H9 (cell line): ENCODE measurements at regions not wholly inside any gene's neighbourhood (a gene's known extent, or its start where the extent isn't known, plus 50 kb on each side); places are given as distances from the start of the nearest gene placed in this dataset.

ENCODE experiments used
- DNase-seq: peaks from one replicate; pipeline ENCODE4 v3.0.0-alpha.2; 2017
- H2AFZ ChIP-seq: one replicate; pipeline ENCODE4 v1.6.1; 2013; ENCODE audit warnings: mild to moderate bottlenecking, low read length, control low read depth, moderate library complexity
- H2AK5ac ChIP-seq: 2 replicates; pipeline ENCODE4 v1.6.1; 2013; ENCODE audit warnings: low read length, control low read depth, mixed read lengths; ENCODE audit not compliant: insufficient read length
- H2BK120ac ChIP-seq: one replicate; pipeline ENCODE4 v1.6.1; 2013; ENCODE audit warnings: low read depth, mild to moderate bottlenecking, low read length, control low read depth, inconsistent platforms; ENCODE audit not compliant: poor library complexity, severe bottlenecking
- H2BK12ac ChIP-seq: 2 replicates; pipeline ENCODE4 v1.6.1; 2013; ENCODE audit warnings: low read length, control low read depth, mixed read lengths, low read depth; ENCODE audit not compliant: insufficient read length
- H2BK15ac ChIP-seq: 2 replicates; pipeline ENCODE4 v1.6.1; 2013; ENCODE audit warnings: low read depth, low read length, control low read depth
- H2BK20ac ChIP-seq: one replicate; pipeline ENCODE4 v1.6.1; 2013; ENCODE audit warnings: low read depth, mild to moderate bottlenecking, low read length, control low read depth, inconsistent platforms; ENCODE audit not compliant: poor library complexity, severe bottlenecking
- H2BK5ac ChIP-seq: 2 replicates; pipeline ENCODE4 v1.6.1; 2013; ENCODE audit warnings: low read length, control low read depth, mixed read lengths; ENCODE audit not compliant: insufficient read length
- H3K14ac ChIP-seq: 2 replicates; pipeline ENCODE4 v1.6.1; 2013; ENCODE audit warnings: low read length, control low read depth; ENCODE audit not compliant: insufficient read depth
- H3K18ac ChIP-seq: 2 replicates; pipeline ENCODE4 v1.6.1; 2013; ENCODE audit warnings: low read depth, mild to moderate bottlenecking, mixed read lengths, low read length, control low read depth; ENCODE audit not compliant: insufficient read length
- H3K23ac ChIP-seq: 2 replicates; pipeline ENCODE4 v1.6.1; 2013; ENCODE audit warnings: low read length, control low read depth, mixed read lengths, low read depth; ENCODE audit not compliant: insufficient read length
- H3K23me2 ChIP-seq: 2 replicates; pipeline ENCODE4 v1.6.1; 2013; ENCODE audit warnings: low read depth, mild to moderate bottlenecking, mixed read lengths, low read length, control low read depth; ENCODE audit not compliant: insufficient read length, poor library complexity, severe bottlenecking
- H3K27ac ChIP-seq: 2 replicates; pipeline ENCODE4 v1.5.1; 2013; ENCODE audit warnings: low read length, control low read depth, mixed read lengths, low read depth; ENCODE audit not compliant: insufficient read length
- H3K27me3 ChIP-seq: 2 replicates; pipeline ENCODE4 v1.6.1; 2013; ENCODE audit warnings: low read length, control low read depth, inconsistent platforms; ENCODE audit not compliant: insufficient read depth
- H3K4ac ChIP-seq: 2 replicates; pipeline ENCODE4 v1.6.1; 2013; ENCODE audit warnings: low read depth, mild to moderate bottlenecking, control low read depth, inconsistent platforms, low read length, moderate library complexity
- H3K4me1 ChIP-seq: 2 replicates; pipeline ENCODE4 v1.6.1; 2013; ENCODE audit warnings: low read length, control low read depth, inconsistent platforms; ENCODE audit not compliant: insufficient read depth
- H3K4me2 ChIP-seq: 2 replicates; pipeline ENCODE4 v1.6.1; 2013; ENCODE audit warnings: low read length, control low read depth, mixed read lengths; ENCODE audit not compliant: insufficient read length, insufficient read depth
- H3K56ac ChIP-seq: 2 replicates; pipeline ENCODE4 v1.6.1; 2013; ENCODE audit warnings: low read depth, mild to moderate bottlenecking, mixed read lengths, low read length, control low read depth; ENCODE audit not compliant: insufficient read length
- H3K79me1 ChIP-seq: 2 replicates; pipeline ENCODE4 v1.6.1; 2013; ENCODE audit warnings: low read depth, mild to moderate bottlenecking, moderate library complexity, low read length, control low read depth, inconsistent platforms; ENCODE audit not compliant: insufficient read depth, poor library complexity, severe bottlenecking
- H3K79me2 ChIP-seq: 2 replicates; pipeline ENCODE4 v1.6.1; 2013; ENCODE audit warnings: low read length, control low read depth, inconsistent platforms; ENCODE audit not compliant: insufficient read depth
- H3K9ac ChIP-seq: 2 replicates; pipeline ENCODE4 v1.6.1; 2013; ENCODE audit warnings: low read length, control low read depth, mixed read lengths; ENCODE audit not compliant: insufficient read length; ENCODE audit errors: extremely low read depth
- H3K9me3 ChIP-seq: one replicate; pipeline ENCODE4 v1.6.1; 2013; ENCODE audit warnings: low read depth, low read length, inconsistent platforms; ENCODE audit not compliant: control insufficient read depth
- H3T11ph ChIP-seq: one replicate; pipeline ENCODE4 v1.6.1; 2013; ENCODE audit warnings: mild to moderate bottlenecking, low read length, control low read depth, inconsistent platforms
- H4K20me1 ChIP-seq: one replicate; pipeline ENCODE4 v1.6.1; 2013; ENCODE audit not compliant: control insufficient read depth, insufficient read length, insufficient read depth
- H4K5ac ChIP-seq: 2 replicates; pipeline ENCODE4 v1.6.1; 2013; ENCODE audit warnings: low read depth, mild to moderate bottlenecking, mixed read lengths, low read length, control low read depth; ENCODE audit not compliant: insufficient read length
- H4K8ac ChIP-seq: replicated peaks from 2 replicates; pipeline ENCODE4 v1.6.1; 2013; ENCODE audit warnings: low read length, control low read depth, mixed read lengths, low read depth; ENCODE audit not compliant: insufficient read length
- H4K91ac ChIP-seq: 2 replicates; pipeline ENCODE4 v1.6.1; 2013; ENCODE audit warnings: low read depth, mild to moderate bottlenecking, moderate library complexity, mixed read lengths, low read length, control low read depth; ENCODE audit not compliant: insufficient read length
- H3K27ac Mint-ChIP-seq, 3 experiments: 2 replicates in 2 of 3; 3 replicates in 1 of 3; pipeline ENCODE4 v1.8.0; 2020 to 2021; ENCODE audit warnings: mixed read lengths in 3 of 3, mild to moderate bottlenecking in 1 of 3, moderate library complexity in 1 of 3
- H3K27me3 Mint-ChIP-seq: 2 replicates; pipeline ENCODE4 v1.8.0; 2021; ENCODE audit warnings: low read depth, mild to moderate bottlenecking, moderate library complexity, mixed read lengths
- H3K36me3 Mint-ChIP-seq, 3 experiments: 2 replicates in 2 of 3; 3 replicates in 1 of 3; pipeline ENCODE4 v1.8.0; 2020 to 2021; ENCODE audit warnings: low read depth in 3 of 3, mixed read lengths in 3 of 3; ENCODE audit not compliant: insufficient read depth in 1 of 3
- H3K4me1 Mint-ChIP-seq, 2 experiments: 2 replicates each; pipeline ENCODE4 v1.8.0; 2020; ENCODE audit warnings: mixed read lengths in 2 of 2
- H3K4me3 Mint-ChIP-seq, 2 experiments: 2 replicates in 1 of 2; 3 replicates in 1 of 2; pipeline ENCODE4 v1.8.0; 2020 to 2021; ENCODE audit warnings: mild to moderate bottlenecking in 2 of 2, mixed read lengths in 2 of 2, moderate library complexity in 1 of 2
- H3K9me3 Mint-ChIP-seq, 2 experiments: 2 replicates in 1 of 2; 3 replicates in 1 of 2; pipeline ENCODE4 v1.8.0; 2020; ENCODE audit warnings: mild to moderate bottlenecking in 2 of 2, mixed read lengths in 2 of 2, moderate library complexity in 1 of 2
- CTCF ChIP-seq: fragments of 200-600 bp; sonication (generic); conservative IDR thresholded peaks from 3 replicates; pipeline ENCODE4 v1.8.0; 2021; ENCODE audit warnings: antibody characterized with exemption, mild to moderate bottlenecking
- WGBS: extraction: QIAGEN DNeasy Blood & Tissue Kit; methylation state at CpG from one replicate; pipeline ENCODE4 v1.1.7; 2013; ENCODE audit warnings: missing lambda C conversion rate, low lambda C conversion rate, mixed read lengths; ENCODE audit not compliant: insufficient read length; ENCODE audit errors: extremely low coverage; 5-methylcytosine and 5-hydroxymethylcytosine counted together

GRCh38 chr13:105982219-105982930 is 553.1 kb downstream of the EFNB2 start:
- H3K36me3 Mint-ChIP-seq = no peaks in the 10 kb centered on the region; a peak in 2 of 7 replicates
- H3K27me3 ChIP-seq = no peaks in the 10 kb centered on the region
- DNase-seq = peak; percentile 64
- no peaks in the 10 kb centered on the region for H3K79me2 ChIP-seq
- no CpG with 5 or more reads among the region's 11 CpGs for WGBS
- H3K23me2 ChIP-seq = no peaks in the 10 kb centered on the region
- peaks cover 0 to 5% of the 10 kb centered on the region in 2 experiments; a peak in 1 of 4 replicates for H3K4me1 Mint-ChIP-seq
- H3K9me3 Mint-ChIP-seq = peaks cover 0 to 6% of the 10 kb centered on the region in 2 experiments; a peak in 3 of 5 replicates
- no peaks in the 10 kb centered on the region for H3K4me1 ChIP-seq
- H3K27ac Mint-ChIP-seq = peak overlapping the region in 1 of 3 experiments; percentile 44; a peak in 1 of 7 replicates
- H2BK5ac ChIP-seq = no peak overlapping the region
- peak; percentile 69 for TF ChIP-seq CTCF
- no peak overlapping the region for H2AK5ac ChIP-seq
- H4K8ac ChIP-seq = no peak overlapping the region
- no peak overlapping the region for H4K5ac ChIP-seq
- H3K14ac ChIP-seq = no peak overlapping the region
- H3K79me1 ChIP-seq = no peaks in the 10 kb centered on the region
- H3T11ph ChIP-seq = no peak overlapping the region
- H2AFZ ChIP-seq = no peak overlapping the region
- H3K23ac ChIP-seq = no peak overlapping the region
- no peak overlapping the region for H3K4me3 Mint-ChIP-seq
- no peak overlapping the region for H2BK12ac ChIP-seq
- H3K4me2 ChIP-seq = no peak overlapping the region
- H3K27me3 Mint-ChIP-seq = no peaks in the 10 kb centered on the region
- H3K18ac ChIP-seq = no peak overlapping the region
- no peaks in the 10 kb centered on the region for H3K9me3 ChIP-seq
- no peak overlapping the region for H2BK20ac ChIP-seq
- H3K27ac ChIP-seq = no peak overlapping the region
- H3K9ac ChIP-seq = no peak overlapping the region
- no peak overlapping the region for H3K56ac ChIP-seq
- H4K91ac ChIP-seq = no peak overlapping the region
- no peaks in the 10 kb centered on the region for H4K20me1 ChIP-seq
- no peak overlapping the region for H2BK15ac ChIP-seq
- no peak overlapping the region for H2BK120ac ChIP-seq
- no peak overlapping the region for H3K4ac ChIP-seq
